RPMI7951 (cell line): ENCODE measurements at regions not wholly inside any gene's neighbourhood (a gene's known extent, or its start where the extent isn't known, plus 50 kb on each side); places are given as distances from the start of the nearest gene placed in this dataset.
"Not testable (repeated sequence)": the region's sequence is repeated elsewhere in the genome, so short reads cannot be mapped to it uniquely, and the experiment has no call there.

Experiments
- DNase-seq: peaks from one replicate; pipeline ENCODE4 v3.0.0-alpha.2; 2012; ENCODE audit warnings: low read depth

DNA sequence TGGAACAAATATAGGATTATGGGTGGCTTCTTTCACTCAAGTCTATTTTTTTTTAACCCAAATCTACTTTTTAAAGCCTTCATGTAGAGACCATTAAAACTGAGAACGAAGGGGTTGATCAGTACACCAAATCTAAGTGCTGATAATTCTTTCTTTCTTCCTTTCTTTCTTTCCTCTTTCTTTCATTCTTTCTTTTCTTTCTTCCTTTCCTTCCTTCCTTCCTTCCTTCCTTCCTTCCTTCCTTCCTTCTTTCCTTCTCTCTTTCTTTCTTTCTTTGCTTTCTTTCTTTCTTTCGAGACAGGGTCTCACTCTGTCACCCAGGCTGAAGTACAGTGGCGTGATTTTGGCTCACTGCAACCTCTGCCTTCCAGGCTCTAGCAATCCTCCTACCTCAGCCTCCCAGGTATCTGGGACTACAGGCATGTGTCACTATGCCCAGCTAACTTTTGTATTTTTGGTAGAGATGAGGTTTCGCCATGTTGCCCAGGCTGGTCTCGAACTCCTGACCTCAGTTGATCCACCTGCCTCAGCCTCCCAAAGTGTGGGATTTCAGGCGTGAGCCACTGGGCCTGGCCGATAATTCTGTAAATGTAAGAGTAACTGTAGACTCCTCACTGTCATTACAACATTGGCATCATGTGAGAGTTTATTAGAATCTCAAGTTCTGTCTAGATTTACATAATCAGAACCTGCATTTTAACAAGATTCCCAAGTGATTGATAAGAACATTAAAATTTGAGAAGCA lies 236.4 kb downstream of the TFEC start:
- no peak for DNase-seq

GRCh38 chr7:115789901-115790300 lies 240.7 kb downstream of the TFEC start:
- DNase-seq: no peak

DNA sequence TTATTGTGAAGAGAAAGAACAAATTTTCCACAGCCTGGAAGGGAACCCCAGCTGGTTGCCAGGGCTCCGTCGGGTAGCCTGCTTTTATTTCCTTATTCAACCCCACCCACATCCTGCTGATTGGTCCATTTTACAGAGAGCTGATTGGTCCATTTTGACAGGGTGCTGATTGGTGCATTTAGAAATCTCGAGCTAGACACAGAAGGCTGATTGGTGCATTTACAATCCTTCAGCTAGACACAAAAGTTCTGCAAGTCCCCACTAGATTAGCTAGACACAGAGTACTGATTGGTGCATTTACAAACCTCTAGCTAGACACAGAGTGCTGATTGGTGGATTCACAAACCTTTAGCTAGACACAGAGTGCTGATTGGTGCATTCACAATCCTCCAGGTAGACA lies 241.1 kb downstream of the TFEC start:
- not testable (repeated sequence) for DNase-seq

- DNase-seq: no peak
These were observed 247.7 kb downstream of the TFEC start for GRCh38 chr7:115782696-115783490.

- DNase-seq: no peak
These were observed 251.0 kb downstream of the TFEC start for GRCh38 chr7:115779561-115779960.

- DNase-seq: no peak
These were observed 254.6 kb downstream of the TFEC start for GRCh38 chr7:115775981-115776380.

- DNase-seq: no peak
These were observed 267.2 kb downstream of the TFEC start for GRCh38 chr7:115763347-115763746.

DNA sequence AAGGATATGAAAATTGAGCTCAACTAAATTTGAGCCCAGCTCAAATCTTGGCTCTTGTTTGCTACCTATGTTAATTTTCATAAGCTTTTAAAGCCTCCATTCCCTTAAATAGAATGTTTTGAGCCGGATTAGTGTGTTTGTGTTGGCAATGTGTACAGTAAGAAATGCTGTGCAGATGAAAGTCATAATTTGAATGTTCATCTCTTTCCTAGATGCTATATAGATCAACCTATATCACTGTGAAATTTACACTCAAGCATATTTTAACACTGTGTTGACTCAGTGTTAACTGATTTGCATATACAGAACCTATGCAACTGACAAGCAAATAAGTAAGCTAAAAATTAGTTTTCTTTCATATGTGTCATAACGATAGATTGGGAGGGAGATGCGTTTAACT lies 272.5 kb downstream of the TFEC start:
- no peak for DNase-seq

GRCh38 chr7:115754226-115754625 lies 276.3 kb downstream of the TFEC start:
- no peak for DNase-seq

GRCh38 chr7:115749924-115750323 lies 280.6 kb downstream of the TFEC start:
- DNase-seq: no peak

- no peak for DNase-seq
These were observed 282.3 kb downstream of the TFEC start for GRCh38 chr7:115748123-115748738.

DNA sequence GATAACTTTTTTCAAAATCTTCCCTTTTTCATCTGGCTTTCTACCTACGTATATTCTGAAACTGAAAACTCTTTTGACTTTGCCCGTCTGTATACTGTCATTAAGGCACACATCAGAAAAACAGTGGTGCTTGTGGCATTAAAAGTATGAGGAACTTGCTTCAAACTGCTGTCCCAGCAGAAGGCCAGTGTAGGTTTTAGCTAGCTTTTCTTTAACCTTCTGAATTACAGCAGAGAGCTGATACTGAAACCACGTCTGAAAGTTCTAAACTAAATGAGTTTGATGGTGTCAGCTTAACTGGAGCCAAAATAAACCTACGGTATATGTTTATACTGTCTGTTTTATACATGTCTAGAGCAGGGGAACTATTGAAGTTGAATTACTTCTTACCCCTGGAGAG lies 283.4 kb downstream of the TFEC start:
- DNase-seq: no peak

- no peak for DNase-seq
These were observed 290.5 kb downstream of the TFEC start for GRCh38 chr7:115740043-115740442.

DNA sequence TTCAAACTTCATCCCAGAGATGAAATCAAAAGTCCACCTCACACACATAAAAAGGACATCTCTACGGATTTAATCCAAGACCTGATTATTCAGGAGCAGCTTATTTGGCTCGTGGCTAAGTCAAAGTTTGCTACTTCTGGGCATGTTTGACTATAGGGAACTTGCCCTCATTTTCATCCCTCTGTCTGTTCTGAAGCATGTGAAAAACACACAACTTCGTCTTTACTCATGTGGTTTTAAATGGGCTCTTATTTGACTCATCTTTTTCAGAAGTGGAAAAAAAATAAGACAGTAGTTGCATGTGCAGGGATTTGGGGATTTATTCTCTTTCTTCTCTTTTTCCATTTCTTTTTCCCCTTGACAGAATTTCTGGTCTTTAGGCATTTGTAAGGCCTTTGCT lies 295.9 kb downstream of the TFEC start:
- DNase-seq: no peak

DNA sequence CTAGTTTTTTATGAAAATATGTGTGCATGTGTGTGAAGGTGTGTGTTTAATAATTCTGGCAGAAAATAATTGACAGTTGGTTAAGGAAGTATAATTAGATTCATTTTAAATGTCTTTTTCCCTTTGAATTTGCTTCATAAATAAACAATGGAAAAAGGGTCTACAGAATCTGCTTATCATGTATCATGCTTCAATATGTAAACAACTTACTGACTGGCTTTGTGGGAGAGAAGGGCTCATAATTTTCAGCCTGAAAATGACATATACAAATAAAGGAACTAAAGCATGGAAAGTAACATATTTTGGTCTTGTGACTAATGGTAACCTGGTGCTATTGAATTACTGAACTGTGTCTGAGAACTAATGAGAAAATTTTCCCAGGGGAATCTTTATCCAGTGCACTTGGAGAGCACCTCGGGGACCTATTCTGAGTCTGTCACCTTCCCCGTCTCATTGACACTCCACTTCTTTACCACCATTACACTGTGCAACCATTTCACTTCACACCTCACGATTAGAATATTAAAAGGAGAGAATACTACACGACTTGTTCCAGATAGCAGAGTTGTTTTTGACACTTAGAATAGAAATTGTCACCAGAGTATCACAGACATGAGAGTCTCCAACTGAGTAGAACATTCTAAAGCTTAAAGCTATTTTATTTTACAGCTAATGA lies 298.6 kb downstream of the TFEC start:
- DNase-seq: no peak

DNA sequence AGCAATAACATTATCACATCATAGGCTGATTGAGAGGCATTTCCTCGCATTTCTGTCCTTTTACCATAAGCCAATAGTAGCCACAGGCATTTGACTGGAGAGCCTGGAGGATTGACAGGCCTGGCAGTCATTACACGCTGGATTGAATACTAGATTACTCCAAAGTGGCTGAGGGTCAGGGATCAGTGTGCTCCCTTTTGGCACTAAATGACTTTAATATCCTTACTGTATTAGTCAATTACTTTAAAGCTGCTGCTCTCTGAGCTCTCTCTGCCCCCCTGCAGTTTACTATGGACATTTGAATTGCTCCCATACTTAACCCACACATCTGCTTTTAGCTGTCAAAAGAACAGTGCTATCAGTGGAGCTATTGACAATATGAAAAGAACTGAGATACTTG lies 302.0 kb downstream of the TFEC start:
- no peak for DNase-seq

GRCh38 chr7:115724400-115725056 lies 306.0 kb downstream of the TFEC start:
- DNase-seq: no peak

- no peak for DNase-seq
These were observed 308.1 kb downstream of the TFEC start for GRCh38 chr7:115722302-115722977.

DNA sequence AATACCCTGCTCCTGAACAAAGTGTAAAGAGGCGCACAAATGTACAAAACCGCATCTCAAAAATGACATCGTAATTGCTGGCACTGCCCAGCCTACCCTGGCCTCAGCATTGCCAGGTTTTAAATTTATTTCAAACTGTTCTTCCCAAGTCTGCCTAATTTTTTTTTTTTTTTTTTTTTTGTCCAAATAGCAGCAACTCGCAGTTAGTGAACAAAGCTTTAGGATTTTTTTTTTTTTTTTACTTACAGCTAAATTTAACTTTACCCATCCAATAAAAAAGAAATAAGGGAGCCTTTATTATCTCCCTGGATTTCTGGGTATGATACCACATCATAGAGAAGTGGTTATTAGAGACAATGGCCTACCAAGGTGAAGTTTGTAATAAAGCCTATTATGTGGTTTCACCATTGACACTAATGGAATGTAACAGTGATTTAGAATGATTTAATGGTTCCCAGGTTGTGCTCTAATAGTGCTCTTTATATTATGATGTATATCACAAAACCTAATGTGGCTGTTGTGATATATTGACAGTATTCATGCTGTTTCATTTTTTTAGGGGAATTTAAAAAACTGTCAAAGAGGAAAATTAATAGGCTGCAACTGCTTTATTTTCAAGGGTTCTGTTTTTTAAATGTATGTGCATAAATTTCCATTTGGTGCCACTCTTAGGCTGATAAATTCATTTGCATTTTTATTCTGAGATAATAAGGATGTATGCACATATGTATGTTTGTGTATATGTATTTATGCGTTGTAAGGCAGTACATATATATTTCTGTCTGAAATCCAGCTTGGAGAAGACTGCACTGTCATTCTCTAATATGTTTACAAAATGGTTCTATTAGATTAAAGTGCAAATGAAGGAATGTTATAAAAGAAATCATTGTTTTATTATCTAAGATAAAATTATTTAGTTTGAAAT lies 309.0 kb downstream of the TFEC start:
- no peak for DNase-seq

- no peak for DNase-seq
These were observed 310.6 kb downstream of the TFEC start for GRCh38 chr7:115719963-115720362.
